Osteocyte (in vitro differentiated cells): ENCODE measurements at regions not wholly inside any gene's neighbourhood (a gene's known extent, or its start where the extent isn't known, plus 50 kb on each side); places are given as distances from the start of the nearest gene placed in this dataset.

Source experiments
- DNase-seq: peaks from one replicate; pipeline ENCODE4 v3.0.0; 2021; ENCODE audit warnings: mixed read lengths; ENCODE audit not compliant: unreplicated experiment; ENCODE audit errors: extremely low spot score
- H3K27ac Mint-ChIP-seq: one replicate; pipeline ENCODE4 v1.8.0; 2021; ENCODE audit warnings: mild to moderate bottlenecking, mixed read lengths; ENCODE audit not compliant: unreplicated experiment
- H3K27me3 Mint-ChIP-seq: one replicate; pipeline ENCODE4 v1.8.0; 2021; ENCODE audit warnings: mixed read lengths; ENCODE audit not compliant: unreplicated experiment
- H3K36me3 Mint-ChIP-seq: one replicate; pipeline ENCODE4 v1.8.0; 2021; ENCODE audit warnings: mixed read lengths; ENCODE audit not compliant: unreplicated experiment
- H3K4me1 Mint-ChIP-seq: one replicate; pipeline ENCODE4 v1.8.0; 2021; ENCODE audit warnings: mixed read lengths; ENCODE audit not compliant: unreplicated experiment
- H3K4me3 Mint-ChIP-seq: one replicate; pipeline ENCODE4 v1.8.0; 2021; ENCODE audit warnings: mild to moderate bottlenecking, moderate library complexity, mixed read lengths; ENCODE audit not compliant: unreplicated experiment
- H3K9me3 Mint-ChIP-seq: one replicate; pipeline ENCODE4 v1.8.0; 2021; ENCODE audit warnings: mixed read lengths; ENCODE audit not compliant: unreplicated experiment
- CTCF ChIP-seq: fragments of 200-600 bp; sonication (generic); IDR thresholded peaks from 2 replicates; pipeline ENCODE4 v1.5.0; 2021; ENCODE audit warnings: antibody characterized with exemption, mild to moderate bottlenecking, moderate library complexity

GRCh38 chr9:13590996-13591395 is 311.5 kb upstream of the MPDZ start:
- no peak overlapping the region for H3K27ac Mint-ChIP-seq
- peaks cover 10% of the 10 kb centered on the region for H3K27me3 Mint-ChIP-seq
- no peaks in the 10 kb centered on the region for H3K9me3 Mint-ChIP-seq
- peaks cover 2% of the 10 kb centered on the region for H3K36me3 Mint-ChIP-seq
- TF ChIP-seq CTCF: no peak
- H3K4me3 Mint-ChIP-seq: no peak overlapping the region
- H3K4me1 Mint-ChIP-seq: no peaks in the 10 kb centered on the region
- DNase-seq: no peak

DNA sequence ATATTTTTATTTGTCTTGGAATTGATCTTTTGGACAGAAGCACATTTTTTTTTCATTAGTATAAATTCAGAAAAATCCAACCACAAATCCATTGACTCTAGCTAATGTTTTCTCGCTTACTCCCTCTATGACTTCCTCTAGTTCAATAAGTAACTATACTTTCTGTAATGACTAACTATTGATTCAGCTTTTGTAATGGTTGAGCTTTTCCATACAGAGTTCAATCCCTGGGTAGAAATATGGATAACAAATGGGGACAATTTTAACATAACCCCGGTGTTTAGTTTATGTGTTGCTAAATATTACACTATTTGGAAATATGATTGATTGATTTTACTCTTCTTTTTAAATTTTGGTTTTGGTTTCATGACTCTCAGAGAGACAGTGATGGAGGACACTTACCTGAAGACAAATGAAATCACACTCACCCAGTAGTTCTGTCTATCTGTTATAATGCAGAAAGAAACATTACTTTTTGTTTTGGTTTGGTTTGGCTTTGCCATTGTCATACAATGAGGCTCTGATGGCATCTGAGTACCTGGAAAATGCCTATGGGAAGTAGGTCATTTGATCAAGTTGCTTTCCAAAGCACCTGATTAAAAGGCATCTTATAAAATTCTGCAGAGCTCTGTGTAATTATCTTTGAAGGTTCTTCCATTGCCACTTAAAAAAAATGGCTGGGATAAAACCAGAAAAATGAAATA is 309.7 kb upstream of the MPDZ start:
- H3K36me3 Mint-ChIP-seq: peaks cover 2% of the 10 kb centered on the region
- no peak overlapping the region for H3K27ac Mint-ChIP-seq
- H3K9me3 Mint-ChIP-seq: no peaks in the 10 kb centered on the region
- no peak for DNase-seq
- H3K27me3 Mint-ChIP-seq: peaks cover 10% of the 10 kb centered on the region
- H3K4me1 Mint-ChIP-seq: no peaks in the 10 kb centered on the region
- TF ChIP-seq CTCF: no peak
- no peak overlapping the region for H3K4me3 Mint-ChIP-seq

DNA sequence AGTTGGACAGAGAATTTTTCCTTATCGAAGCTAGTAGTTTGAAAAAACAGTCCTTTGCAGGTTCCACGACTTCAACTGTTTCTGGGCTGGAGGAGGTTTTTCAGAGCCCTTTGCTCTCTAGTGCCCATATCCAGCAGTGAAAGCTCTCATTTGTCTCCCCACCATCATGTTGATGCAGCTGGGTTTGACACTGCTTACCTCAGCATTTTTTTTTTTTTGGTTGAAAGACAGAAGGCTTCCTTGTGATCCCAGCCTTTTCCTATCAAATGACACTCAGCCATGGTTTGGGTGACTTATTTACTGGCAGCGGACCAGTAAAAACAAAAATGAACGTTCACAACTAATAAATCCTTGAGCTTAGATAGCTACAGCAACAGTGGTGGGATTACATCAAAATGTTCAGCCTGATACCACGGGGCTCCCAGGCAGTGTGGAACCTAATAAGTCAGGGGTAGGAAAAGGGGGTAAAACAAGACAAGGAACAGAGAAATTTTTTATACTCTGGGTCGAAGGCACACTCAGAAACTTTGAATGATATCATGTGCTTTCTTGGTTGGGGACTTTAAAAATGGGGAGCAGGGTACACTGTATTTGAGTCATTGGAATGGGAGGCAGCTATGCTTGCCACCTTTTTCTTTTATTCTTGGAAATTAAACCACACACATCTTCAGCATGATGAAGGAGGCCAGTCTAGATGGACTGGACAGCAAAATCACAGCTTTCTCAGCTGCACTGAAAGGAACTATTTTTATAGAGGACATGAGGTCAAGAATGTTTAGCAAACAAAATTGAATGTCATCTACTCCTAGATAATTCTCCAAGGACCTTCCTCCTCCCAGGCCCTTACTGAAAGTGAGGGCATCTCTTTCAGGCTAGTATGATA is 308.9 kb upstream of the MPDZ start:
- no peaks in the 10 kb centered on the region for H3K4me1 Mint-ChIP-seq
- no peak for DNase-seq
- H3K36me3 Mint-ChIP-seq: peaks cover 2% of the 10 kb centered on the region
- no peaks in the 10 kb centered on the region for H3K9me3 Mint-ChIP-seq
- no peak overlapping the region for H3K27ac Mint-ChIP-seq
- TF ChIP-seq CTCF: no peak
- no peak overlapping the region for H3K4me3 Mint-ChIP-seq
- H3K27me3 Mint-ChIP-seq: peaks cover 10% of the 10 kb centered on the region

DNA sequence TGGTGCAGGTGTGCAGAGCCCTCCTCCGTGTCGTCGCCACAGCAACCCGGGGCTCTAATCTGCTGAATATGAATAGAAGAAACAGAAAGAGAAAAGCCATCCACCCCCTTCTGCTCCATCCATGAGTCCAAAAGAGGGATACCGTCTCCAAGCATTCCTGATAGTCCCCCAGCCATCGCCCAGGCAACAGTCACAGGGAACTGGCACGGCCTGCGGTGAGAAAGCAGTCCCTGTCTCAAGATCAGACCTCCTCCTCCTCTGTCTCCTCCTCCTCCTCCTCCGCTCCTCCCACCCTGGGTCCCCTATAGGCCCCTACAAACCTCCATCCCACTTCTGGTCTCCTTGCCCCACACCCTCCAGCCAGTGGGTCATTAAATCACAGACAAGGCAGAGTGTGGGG is 308.1 kb upstream of the MPDZ start:
- Mint-ChIP-seq H3K27me3 (peaks cover 11% of the 10 kb centered on the region), H3K27ac (no peak overlapping the region), H3K4me3 (no peak overlapping the region), H3K36me3 (peaks cover 2% of the 10 kb centered on the region), H3K4me1 (no peaks in the 10 kb centered on the region), H3K9me3 (no peaks in the 10 kb centered on the region)
- no peak for DNase-seq
- no peak for TF ChIP-seq CTCF
